ENCODE measurements at regions not wholly inside any gene's neighbourhood (a gene's known extent, or its start where the extent isn't known, plus 50 kb on each side); places are given as distances from the start of the nearest gene placed in this dataset.

GRCh38 chr15:35663956-35664355 is 118.0 kb upstream of the DPH6 start:
- DNase-seq: no peak

GRCh38 chr15:35665896-35666536 is 120.1 kb upstream of the DPH6 start:
- DNase-seq: no peak

- DNase-seq: no peak
Measured at GRCh38 chr15:35667908-35668307, 121.9 kb upstream of the DPH6 start.

- no peak for DNase-seq
Measured at GRCh38 chr15:35669021-35669420, 123.1 kb upstream of the DPH6 start.

GRCh38 chr15:35669432-35670045 is 123.6 kb upstream of the DPH6 start:
- DNase-seq: no peak

GRCh38 chr15:35671197-35671596 is 125.2 kb upstream of the DPH6 start:
- DNase-seq: no peak

- no peak for DNase-seq
Measured at GRCh38 chr15:35671981-35672380, 126.0 kb upstream of the DPH6 start.

GRCh38 chr15:35673093-35673684 is 127.2 kb upstream of the DPH6 start:
- no peak for DNase-seq

GRCh38 chr15:35674873-35675781 is 129.2 kb upstream of the DPH6 start:
- DNase-seq: no peak

- DNase-seq: no peak
Measured at GRCh38 chr15:35678774-35679173, 132.8 kb upstream of the DPH6 start.

GRCh38 chr15:35679186-35679585 is 133.2 kb upstream of the DPH6 start:
- no peak for DNase-seq

GRCh38 chr15:35680951-35681350 is 135.0 kb upstream of the DPH6 start:
- no peak for DNase-seq

- no peak for DNase-seq
Measured at GRCh38 chr15:35686347-35686746, 140.4 kb upstream of the DPH6 start.

- no peak for DNase-seq
Measured at GRCh38 chr15:35689266-35689665, 143.3 kb upstream of the DPH6 start.

- no peak for DNase-seq
Measured at GRCh38 chr15:35690089-35690488, 144.1 kb upstream of the DPH6 start.

- no peak for DNase-seq
Measured at GRCh38 chr15:35690698-35691116, 144.7 kb upstream of the DPH6 start.

- DNase-seq: no peak
Measured at GRCh38 chr15:35691173-35691761, 145.3 kb upstream of the DPH6 start.

GRCh38 chr15:35691891-35692867 is 146.2 kb upstream of the DPH6 start:
- DNase-seq: no peak

GRCh38 chr15:35693286-35693685 is 147.3 kb upstream of the DPH6 start:
- no peak for DNase-seq

- no peak for DNase-seq
Measured at GRCh38 chr15:35693886-35694285, 147.9 kb upstream of the DPH6 start.

- DNase-seq: no peak
Measured at GRCh38 chr15:35695003-35695402, 149.0 kb upstream of the DPH6 start.

- no peak for DNase-seq
Measured at GRCh38 chr15:35696767-35697231, 150.8 kb upstream of the DPH6 start.

All from activated effector memory CD4-positive, alpha-beta T cell treated with Interleukin-2 at 50 U/mL for 16 hours (primary cell).